ENCODE measurements at regions not wholly inside any gene's neighbourhood (a gene's known extent, or its start where the extent isn't known, plus 50 kb on each side); places are given as distances from the start of the nearest gene placed in this dataset.

- DNase-seq (ENCODE audit: low read depth, low spot score) (no peak), ATAC-seq (no peak)
- no peak for TF ChIP-seq JUND (IDR thresholded peaks at IDR 0.05)
- TF ChIP-seq SIN3A (IDR thresholded peaks at IDR 0.05; ENCODE audit: low read depth): no peak
- no peak for TF ChIP-seq CTCF (IDR thresholded peaks at IDR 0.05 in 2 of 3, conservative IDR thresholded peaks at IDR 0.05 in 1 of 3; ENCODE audit: borderline replicate concordance in 1 of 3, insufficient read depth in 1 of 3, low read depth in 2 of 3, low read length in 2 of 3)
- RAD21 ChIA-PET (ENCODE audit: low non-redundant PET in 1 of 2, low total read pairs in 2 of 2, uncharacterized antibody in 2 of 2, unreplicated experiment in 2 of 2): no interaction called here
- no peaks in the 10 kb centered on the region for H3K27me3 ChIP-seq (ENCODE audit: insufficient read depth, low read length)
- intact Hi-C loops (cut with micrococcal nuclease): no loop called here
- no peaks in the 10 kb centered on the region for H3K9me2 ChIP-seq (ENCODE audit: insufficient read depth)
- POLR2A ChIA-PET: no interaction called here
- H3K4me1 ChIP-seq (ENCODE audit: control insufficient read depth in 1 of 2, insufficient read depth in 2 of 2, low read length in 2 of 2): peaks cover 19 to 32% of the 10 kb centered on the region in 2 experiments
- no peaks in the 10 kb centered on the region for H3K9me3 ChIP-seq (ENCODE audit: control insufficient read depth in 1 of 2, insufficient read depth in 1 of 2, low read depth in 1 of 2, low read length in 2 of 2)
- H2AFZ ChIP-seq (ENCODE audit: low read depth, low read length, poor library complexity, severe bottlenecking): no peak overlapping the region
- H3K79me2 ChIP-seq (ENCODE audit: insufficient read depth, low read length): no peaks in the 10 kb centered on the region
- CTCF ChIA-PET: no interaction called here
- no peak overlapping the region for H3K9ac ChIP-seq (ENCODE audit: low read length)
- no peak overlapping the region for H3K4me2 ChIP-seq (ENCODE audit: low read length)
- H3K4me3 ChIP-seq (replicated peaks in 1 of 2; ENCODE audit: low read depth in 1 of 2, low read length in 2 of 2): no peak overlapping the region
- H3K36me3 ChIP-seq (ENCODE audit: control insufficient read depth in 1 of 2, insufficient read depth in 2 of 2, low read length in 2 of 2): no peaks in the 10 kb centered on the region; a peak in 1 of 4 replicates
- H3K27ac ChIP-seq (ENCODE audit: low read depth, low read length): no peak overlapping the region
- BruUV-seq (replicated peaks): no TSS peak
- peaks cover 7% of the 10 kb centered on the region; the same call in 1 of the 2 replicates for H4K20me1 ChIP-seq (ENCODE audit: insufficient read depth)
Measured at GRCh38 chr12:124456652-124457152, 110.7 kb downstream of the NCOR2 start.

GRCh38 chr12:124456133-124456651 is 111.2 kb downstream of the NCOR2 start:
- no peak overlapping the region for H3K4me3 ChIP-seq (replicated peaks in 1 of 2; ENCODE audit: low read depth in 1 of 2, low read length in 2 of 2)
- no peak overlapping the region for H3K27ac ChIP-seq (ENCODE audit: low read depth, low read length)
- H4K20me1 ChIP-seq (ENCODE audit: insufficient read depth): peaks cover 7% of the 10 kb centered on the region; the same call in 1 of the 2 replicates
- RAD21 ChIA-PET (ENCODE audit: low non-redundant PET in 1 of 2, low total read pairs in 2 of 2, uncharacterized antibody in 2 of 2, unreplicated experiment in 2 of 2): no interaction called here
- no peak overlapping the region for H2AFZ ChIP-seq (ENCODE audit: low read depth, low read length, poor library complexity, severe bottlenecking)
- DNase-seq (ENCODE audit: low read depth, low spot score): no peak
- CTCF ChIA-PET: no interaction called here
- H3K79me2 ChIP-seq (ENCODE audit: insufficient read depth, low read length): no peaks in the 10 kb centered on the region
- no peak for ATAC-seq
- no peaks in the 10 kb centered on the region; a peak in 1 of 4 replicates for H3K36me3 ChIP-seq (ENCODE audit: control insufficient read depth in 1 of 2, insufficient read depth in 2 of 2, low read length in 2 of 2)
- no peaks in the 10 kb centered on the region for H3K27me3 ChIP-seq (ENCODE audit: insufficient read depth, low read length)
- H3K9me3 ChIP-seq (ENCODE audit: control insufficient read depth in 1 of 2, insufficient read depth in 1 of 2, low read depth in 1 of 2, low read length in 2 of 2): no peaks in the 10 kb centered on the region
- H3K4me2 ChIP-seq (ENCODE audit: low read length): no peak overlapping the region
- no peak for TF ChIP-seq SIN3A (IDR thresholded peaks at IDR 0.05; ENCODE audit: low read depth)
- TF ChIP-seq EGR1 (IDR thresholded peaks at IDR 0.05; ENCODE audit: low read depth): no peak
- no peak for TF ChIP-seq ZBTB33 (IDR thresholded peaks at IDR 0.05; ENCODE audit: extremely low read depth, insufficient replicate concordance, low read length)
- TF ChIP-seq EZH2phosphoT487 (IDR thresholded peaks at IDR 0.05; ENCODE audit: borderline replicate concordance): no peak
- TF ChIP-seq ZNF274 (IDR thresholded peaks at IDR 0.05; ENCODE audit: low read depth, low read length): no peak
- TF ChIP-seq ATF3 (IDR thresholded peaks at IDR 0.05): no peak
- TF ChIP-seq SRF (IDR thresholded peaks at IDR 0.05; ENCODE audit: low read depth): no peak
- no peak for TF ChIP-seq CBX3 (IDR thresholded peaks at IDR 0.05; ENCODE audit: low read depth)
- no peak for TF ChIP-seq EZH2 (IDR thresholded peaks at IDR 0.05)
- no peak for TF ChIP-seq CEBPB (IDR thresholded peaks at IDR 0.05; ENCODE audit: low read depth)
- no peak for TF ChIP-seq JUND (IDR thresholded peaks at IDR 0.05)
- no peak for TF ChIP-seq POLR2A (IDR thresholded peaks at IDR 0.05; ENCODE audit: borderline replicate concordance, extremely low read depth, insufficient read depth, insufficient read length)
- H3K4me1 ChIP-seq (ENCODE audit: control insufficient read depth in 1 of 2, insufficient read depth in 2 of 2, low read length in 2 of 2): peaks cover 19 to 32% of the 10 kb centered on the region in 2 experiments
- BruUV-seq (replicated peaks): no TSS peak
- POLR2A ChIA-PET: no interaction called here
- intact Hi-C loops (cut with micrococcal nuclease): no loop called here
- H3K9me2 ChIP-seq (ENCODE audit: insufficient read depth): no peaks in the 10 kb centered on the region
- H3K9ac ChIP-seq (ENCODE audit: low read length): no peak overlapping the region
